ENCODE measurements at regions not wholly inside any gene's neighbourhood (a gene's known extent, or its start where the extent isn't known, plus 50 kb on each side); places are given as distances from the start of the nearest gene placed in this dataset.

DNA sequence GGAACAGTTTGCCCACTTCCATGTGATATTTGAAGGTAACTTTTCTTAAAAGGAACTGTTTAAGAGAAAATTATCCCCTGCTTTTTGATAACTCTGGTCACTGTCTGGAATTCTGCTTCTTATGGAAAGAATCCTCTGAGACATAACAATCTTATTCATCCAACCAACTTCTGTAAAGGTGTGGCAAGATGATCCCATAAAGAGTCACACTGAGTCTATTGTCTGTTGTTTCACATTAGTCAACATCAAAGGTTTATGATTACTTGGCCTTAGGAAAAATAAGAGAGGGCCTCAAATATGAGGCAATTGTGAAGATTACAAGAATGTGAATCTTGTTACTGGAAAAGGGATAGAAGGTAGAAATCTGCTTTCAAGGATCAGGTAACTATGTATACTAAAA is 88.0 kb upstream of the MAGEB18 start:
- CTCF ChIA-PET: no interaction called here
- Histone ChIP-seq H3K27me3 (replicated peaks in 2 of 5; ENCODE audit: control insufficient read depth in 4 of 5, insufficient read depth in 5 of 5, low read length in 4 of 5) (no peaks in the 10 kb centered on the region), H3K36me3 (ENCODE audit: control insufficient read depth in 4 of 4, insufficient read depth in 4 of 4, low read length in 3 of 4) (no peaks in the 10 kb centered on the region), H3K27ac (ENCODE audit: insufficient read depth in 1 of 2, low read depth in 1 of 2, low read length in 2 of 2, poor library complexity in 1 of 2, severe bottlenecking in 2 of 2) (no peak overlapping the region), H3K4me3 (ENCODE audit: control insufficient read depth in 1 of 7, extremely low read depth in 1 of 7, insufficient read depth in 4 of 7, low read depth in 2 of 7, low read length in 6 of 7) (no peak overlapping the region), H3K9me3 (ENCODE audit: control extremely low read depth in 1 of 5, control insufficient read depth in 4 of 5, insufficient read depth in 2 of 5, low read depth in 1 of 5, low read length in 4 of 5) (peaks cover 0 to 1% (median 0%) of the 10 kb centered on the region in 5 experiments), H3K4me1 (ENCODE audit: control extremely low read depth in 1 of 4, control insufficient read depth in 4 of 4, insufficient read depth in 4 of 4, low read length in 3 of 4) (no peaks in the 10 kb centered on the region)
- POLR2A ChIA-PET: no interaction called here
- no peak for DNase-seq

DNA sequence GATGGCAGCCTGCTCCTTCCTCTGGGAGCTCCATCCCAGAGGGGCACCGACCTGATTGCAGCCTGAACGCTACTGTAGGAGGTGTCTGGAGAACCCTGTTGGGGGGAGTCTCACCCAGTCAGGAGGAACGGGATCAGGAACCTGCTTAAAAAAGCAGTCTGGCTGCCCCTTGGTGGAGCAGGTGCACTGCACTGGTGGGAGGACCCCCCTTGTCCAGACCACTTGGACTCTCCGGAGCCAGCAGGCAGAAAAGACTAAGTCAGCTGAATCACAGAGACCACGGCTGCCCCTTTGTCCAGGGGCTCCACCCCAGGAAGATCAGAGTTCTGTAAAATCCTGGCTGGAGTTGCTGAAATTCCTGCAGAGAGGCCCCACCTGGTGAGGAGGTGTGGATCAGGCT is 67.3 kb upstream of the MAGEB18 start:
- CTCF ChIA-PET: no interaction called here
- WGBS (ENCODE audit: insufficient coverage): 87% methylated on average over 4 of the region's 5 CpGs

DNA sequence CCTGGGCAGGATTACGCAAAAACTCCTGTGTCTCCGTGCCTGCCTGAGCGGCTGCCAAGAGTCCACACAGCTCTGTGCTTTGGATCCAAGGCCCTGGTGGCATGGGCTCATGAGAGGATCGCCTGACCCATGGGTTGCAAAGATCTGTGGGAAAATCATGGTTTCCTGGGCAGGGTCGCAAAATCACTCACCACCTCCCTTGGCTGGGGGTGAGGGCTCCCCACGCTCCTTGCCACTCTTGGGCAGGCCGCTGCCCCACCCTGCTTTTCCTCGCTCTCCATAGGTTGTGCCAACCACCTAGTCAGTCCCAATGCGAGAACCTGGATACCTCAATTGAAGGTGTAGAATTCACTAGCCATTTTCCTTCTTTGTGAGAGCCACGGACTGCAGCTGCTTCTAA is 66.5 kb upstream of the MAGEB18 start:
- no peak for DNase-seq
- H3K36me3 ChIP-seq (ENCODE audit: control insufficient read depth in 4 of 4, insufficient read depth in 4 of 4, low read length in 3 of 4): no peaks in the 10 kb centered on the region
- WGBS (ENCODE audit: insufficient coverage): 89% methylated on average over 10 of the region's 10 CpGs
- CTCF ChIA-PET: no interaction called here
- H3K9me3 ChIP-seq (ENCODE audit: control extremely low read depth in 1 of 5, control insufficient read depth in 4 of 5, insufficient read depth in 2 of 5, low read depth in 1 of 5, low read length in 4 of 5): peaks cover 0 to 1% (median 0%) of the 10 kb centered on the region in 5 experiments
- H3K27me3 ChIP-seq (replicated peaks in 2 of 5; ENCODE audit: control insufficient read depth in 4 of 5, insufficient read depth in 5 of 5, low read length in 4 of 5): no peaks in the 10 kb centered on the region
- no peak overlapping the region for H3K4me3 ChIP-seq (ENCODE audit: control insufficient read depth in 1 of 7, extremely low read depth in 1 of 7, insufficient read depth in 4 of 7, low read depth in 2 of 7, low read length in 6 of 7)
- no peak overlapping the region for H3K27ac ChIP-seq (ENCODE audit: insufficient read depth in 1 of 2, low read depth in 1 of 2, low read length in 2 of 2, poor library complexity in 1 of 2, severe bottlenecking in 2 of 2)
- H3K4me1 ChIP-seq (ENCODE audit: control extremely low read depth in 1 of 4, control insufficient read depth in 4 of 4, insufficient read depth in 4 of 4, low read length in 3 of 4): no peaks in the 10 kb centered on the region
- POLR2A ChIA-PET: no interaction called here

More for the DNA sequence above, 67.3 kb upstream of the MAGEB18 start:
- H3K4me1 ChIP-seq (ENCODE audit: control extremely low read depth in 1 of 4, control insufficient read depth in 4 of 4, insufficient read depth in 4 of 4, low read length in 3 of 4): no peaks in the 10 kb centered on the region
- peaks cover 0 to 1% (median 0%) of the 10 kb centered on the region in 5 experiments for H3K9me3 ChIP-seq (ENCODE audit: control extremely low read depth in 1 of 5, control insufficient read depth in 4 of 5, insufficient read depth in 2 of 5, low read depth in 1 of 5, low read length in 4 of 5)
- H3K27me3 ChIP-seq (replicated peaks in 2 of 5; ENCODE audit: control insufficient read depth in 4 of 5, insufficient read depth in 5 of 5, low read length in 4 of 5): no peaks in the 10 kb centered on the region
- H3K36me3 ChIP-seq (ENCODE audit: control insufficient read depth in 4 of 4, insufficient read depth in 4 of 4, low read length in 3 of 4): no peaks in the 10 kb centered on the region
- DNase-seq: no peak
- POLR2A ChIA-PET: interaction anchor here (0.6 kb wide), 1 partner anchor 1509 kb away, joined by 3 read pairs; no protein-coding TSS in a partner anchor
- H3K27ac ChIP-seq (ENCODE audit: insufficient read depth in 1 of 2, low read depth in 1 of 2, low read length in 2 of 2, poor library complexity in 1 of 2, severe bottlenecking in 2 of 2): no peak overlapping the region
- no peak overlapping the region for H3K4me3 ChIP-seq (ENCODE audit: control insufficient read depth in 1 of 7, extremely low read depth in 1 of 7, insufficient read depth in 4 of 7, low read depth in 2 of 7, low read length in 6 of 7)

DNA sequence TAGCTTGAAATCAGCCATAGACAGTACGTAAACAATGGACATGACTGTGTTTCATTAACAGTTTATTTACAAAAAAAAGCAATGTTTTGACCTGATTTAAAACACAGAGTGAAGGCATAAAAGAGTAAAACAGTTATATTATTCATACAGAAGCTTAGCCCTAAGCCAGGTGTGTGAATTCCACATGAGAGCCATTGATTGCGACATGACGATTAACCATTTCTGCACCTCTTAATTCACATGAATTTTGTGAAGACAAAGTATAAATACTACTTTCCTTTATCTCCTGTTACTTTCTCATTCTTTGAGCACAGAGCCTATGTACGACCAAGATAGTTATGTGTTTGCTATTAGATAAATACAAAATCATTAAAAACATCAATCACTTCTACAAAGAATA is 55.0 kb upstream of the MAGEB18 start:
- no CpG with 5 or more reads among the region's 4 CpGs for WGBS (ENCODE audit: insufficient coverage)
- H3K36me3 ChIP-seq (ENCODE audit: control insufficient read depth in 4 of 4, insufficient read depth in 4 of 4, low read length in 3 of 4): no peaks in the 10 kb centered on the region
- no peak for DNase-seq
- no peak overlapping the region for H3K27ac ChIP-seq (ENCODE audit: insufficient read depth in 1 of 2, low read depth in 1 of 2, low read length in 2 of 2, poor library complexity in 1 of 2, severe bottlenecking in 2 of 2)
- ChIA-PET CTCF (no interaction called here), POLR2A (no interaction called here)
- H3K4me3 ChIP-seq (ENCODE audit: control insufficient read depth in 1 of 7, extremely low read depth in 1 of 7, insufficient read depth in 4 of 7, low read depth in 2 of 7, low read length in 6 of 7): no peak overlapping the region
- H3K27me3 ChIP-seq (replicated peaks in 2 of 5; ENCODE audit: control insufficient read depth in 4 of 5, insufficient read depth in 5 of 5, low read length in 4 of 5): no peaks in the 10 kb centered on the region
- no peaks in the 10 kb centered on the region for H3K9me3 ChIP-seq (ENCODE audit: control extremely low read depth in 1 of 5, control insufficient read depth in 4 of 5, insufficient read depth in 2 of 5, low read depth in 1 of 5, low read length in 4 of 5)
- H3K4me1 ChIP-seq (ENCODE audit: control extremely low read depth in 1 of 4, control insufficient read depth in 4 of 4, insufficient read depth in 4 of 4, low read length in 3 of 4): no peaks in the 10 kb centered on the region
